ENCODE measurements at regions not wholly inside any gene's neighbourhood (a gene's known extent, or its start where the extent isn't known, plus 50 kb on each side); places are given as distances from the start of the nearest gene placed in this dataset.
A peak's percentile ranks its signal among the peaks of the same experiment; 100 is the strongest.
"Not testable (repeated sequence)": the region's sequence is repeated elsewhere in the genome, so short reads cannot be mapped to it uniquely, and the experiment has no call there.

DNA sequence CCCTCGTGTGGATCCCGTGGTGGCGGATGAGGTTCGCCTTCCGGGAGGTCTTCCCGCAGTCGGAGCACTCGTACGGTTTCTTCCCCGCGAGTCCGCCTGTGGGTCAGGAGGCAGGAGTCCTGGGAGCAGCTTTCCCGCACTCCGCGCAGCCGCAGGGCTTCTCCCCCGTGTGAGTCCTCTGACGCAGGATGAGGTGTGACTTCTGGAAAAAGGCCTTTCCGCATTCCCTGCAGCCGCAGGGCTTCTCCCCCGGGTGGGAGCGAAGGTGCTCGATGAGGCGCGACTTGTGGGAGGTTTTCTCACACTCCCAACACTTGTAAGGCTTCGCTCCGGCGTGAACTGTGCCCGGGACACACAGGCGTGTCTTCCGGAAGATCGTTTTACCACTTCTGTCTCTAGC, 68.8 kb upstream of the WIPI2 start:
- H3K9ac ChIP-seq (ENCODE audit: low read length); H3K36me3 ChIP-seq (ENCODE audit: control insufficient read depth, insufficient read depth, low read length, severe bottlenecking); H3K4me1 ChIP-seq (ENCODE audit: control insufficient read depth, insufficient read depth, low read length); H3K4me3 ChIP-seq (ENCODE audit: low read length); DNase-seq (ENCODE audit: low read depth); H3K9me3 ChIP-seq (ENCODE audit: control insufficient read depth, low read length): not testable (repeated sequence)
- peaks cover 10% of the 10 kb centered on the region for H3K27me3 ChIP-seq (replicated peaks; ENCODE audit: control insufficient read depth, insufficient read depth, low read length)

GRCh38 chr7:5131238-5131637, 58.8 kb upstream of the WIPI2 start:
- not testable (repeated sequence) for H3K4me1 ChIP-seq (ENCODE audit: control insufficient read depth, insufficient read depth, low read length); H3K9ac ChIP-seq (ENCODE audit: low read length); H3K4me3 ChIP-seq (ENCODE audit: low read length); H3K9me3 ChIP-seq (ENCODE audit: control insufficient read depth, low read length); H3K36me3 ChIP-seq (ENCODE audit: control insufficient read depth, insufficient read depth, low read length, severe bottlenecking); DNase-seq (ENCODE audit: low read depth); H3K27me3 ChIP-seq (replicated peaks; ENCODE audit: control insufficient read depth, insufficient read depth, low read length)

- H3K27me3 ChIP-seq (replicated peaks; ENCODE audit: control insufficient read depth, insufficient read depth, low read length) = peaks cover 10% of the 10 kb centered on the region
- no peaks in the 10 kb centered on the region for H3K36me3 ChIP-seq (ENCODE audit: control insufficient read depth, insufficient read depth, low read length, severe bottlenecking)
- no peak for DNase-seq (ENCODE audit: low read depth)
- H3K4me3 ChIP-seq (ENCODE audit: low read length) = no peak overlapping the region
- no peaks in the 10 kb centered on the region for H3K9me3 ChIP-seq (ENCODE audit: control insufficient read depth, low read length)
- H3K4me1 ChIP-seq (ENCODE audit: control insufficient read depth, insufficient read depth, low read length) = no peaks in the 10 kb centered on the region
- H3K9ac ChIP-seq (ENCODE audit: low read length) = no peak overlapping the region
Observed at GRCh38 chr7:5132539-5132938, 57.5 kb upstream of the WIPI2 start.

GRCh38 chr7:5139998-5140397, 50.0 kb upstream of the WIPI2 start:
- Histone ChIP-seq H3K36me3 (ENCODE audit: control insufficient read depth, insufficient read depth, low read length, severe bottlenecking) (no peaks in the 10 kb centered on the region), H3K9ac (ENCODE audit: low read length) (no peak overlapping the region), H3K27me3 (replicated peaks; ENCODE audit: control insufficient read depth, insufficient read depth, low read length) (peaks cover 6% of the 10 kb centered on the region), H3K4me3 (ENCODE audit: low read length) (no peak overlapping the region), H3K4me1 (ENCODE audit: control insufficient read depth, insufficient read depth, low read length) (no peaks in the 10 kb centered on the region), H3K9me3 (ENCODE audit: control insufficient read depth, low read length) (no peaks in the 10 kb centered on the region)
- DNase-seq (ENCODE audit: low read depth) = peak; percentile 7
